Cerebellar cortex (tissue), 1 donor: ENCODE measurements at regions not wholly inside any gene's neighbourhood (a gene's known extent, or its start where the extent isn't known, plus 50 kb on each side); places are given as distances from the start of the nearest gene placed in this dataset.

Experiments used
- DNase-seq: peaks from one replicate; pipeline ENCODE4 v3.0.0-alpha.2; 2015; ENCODE audit warnings: low spot score

GRCh38 chr2:215619022-215619958, 183.4 kb upstream of the FN1 start:
- DNase-seq, result no peak

- DNase-seq, result no peak
These were observed 182.3 kb upstream of the FN1 start for GRCh38 chr2:215618145-215618544.

GRCh38 chr2:215617060-215617824, 181.4 kb upstream of the FN1 start:
- no peak for DNase-seq

GRCh38 chr2:215615803-215616174, 179.9 kb upstream of the FN1 start:
- DNase-seq, result no peak

GRCh38 chr2:215615067-215615802, 179.4 kb upstream of the FN1 start:
- DNase-seq, result no peak

GRCh38 chr2:215614296-215614695, 178.4 kb upstream of the FN1 start:
- no peak for DNase-seq

GRCh38 chr2:215613888-215614287, 178.0 kb upstream of the FN1 start:
- DNase-seq, result no peak

GRCh38 chr2:215613280-215613679, 177.4 kb upstream of the FN1 start:
- DNase-seq, result no peak

GRCh38 chr2:215612786-215613185, 176.9 kb upstream of the FN1 start:
- DNase-seq, result no peak

GRCh38 chr2:215611609-215612386, 175.9 kb upstream of the FN1 start:
- no peak for DNase-seq

GRCh38 chr2:215609089-215610032, 173.5 kb upstream of the FN1 start:
- no peak for DNase-seq

GRCh38 chr2:215607766-215608165, 171.9 kb upstream of the FN1 start:
- DNase-seq, result no peak

GRCh38 chr2:215606219-215606618, 170.4 kb upstream of the FN1 start:
- DNase-seq, result no peak

GRCh38 chr2:215605214-215605613, 169.3 kb upstream of the FN1 start:
- no peak for DNase-seq

GRCh38 chr2:215604606-215605005, 168.7 kb upstream of the FN1 start:
- DNase-seq, result no peak

GRCh38 chr2:215603440-215603839, 167.6 kb upstream of the FN1 start:
- DNase-seq, result no peak

- no peak for DNase-seq
These were observed 167.1 kb upstream of the FN1 start for GRCh38 chr2:215602997-215603396.

- DNase-seq, result no peak
These were observed 166.3 kb upstream of the FN1 start for GRCh38 chr2:215601990-215602721.

GRCh38 chr2:215601526-215601925, 165.7 kb upstream of the FN1 start:
- no peak for DNase-seq
